H1 (cell line): ENCODE measurements at regions not wholly inside any gene's neighbourhood (a gene's known extent, or its start where the extent isn't known, plus 50 kb on each side); places are given as distances from the start of the nearest gene placed in this dataset.

Experiments
- CTCF ChIA-PET: fragments of 300-600 bp; sonication (Branson Sonifier 250); formaldehyde crosslinking; loops from one replicate; lab custom pipeline; 2021; ENCODE audit not compliant: partially characterized antibody; lab: Charles Lee
- POLR2A ChIA-PET: fragments of 300-600 bp; sonication (Branson Sonifier 250); formaldehyde crosslinking; loops from one replicate; lab custom pipeline; 2021; ENCODE audit warnings: inconsistent platforms; ENCODE audit not compliant: partially characterized antibody; lab: Charles Lee
- DNase-seq, 2 experiments: peaks; one replicate each; pipeline versions ENCODE4 v3.0.0 to v3.0.0-alpha.2; 2010 to 2022; ENCODE audit warnings: low spot score in 2 of 2, low read depth in 1 of 2, mixed read lengths in 1 of 2
- FAIRE-seq: peaks from 2 replicates; lab custom pipeline; 2011; peaks lifted over from hg19 to GRCh38; lab: Jason Lieb, UNC
- H2AFZ ChIP-seq: 2 replicates; pipeline ENCODE4 v1.8.1; 2012; ENCODE audit warnings: low read length, inconsistent platforms
- H2AK5ac ChIP-seq: 2 replicates; pipeline ENCODE4 v1.6.1; 2013; ENCODE audit warnings: low read depth, low read length
- H2BK120ac ChIP-seq: replicated peaks from 2 replicates; pipeline ENCODE3; 2013; ENCODE audit warnings: low read depth, low read length, inconsistent platforms
- H2BK12ac ChIP-seq: 2 replicates; pipeline ENCODE4 v1.6.1; 2013; ENCODE audit warnings: low read depth, low read length
- H2BK15ac ChIP-seq: 2 replicates; pipeline ENCODE4 v1.6.1; 2013; ENCODE audit warnings: low read length
- H2BK20ac ChIP-seq: 2 replicates; pipeline ENCODE4 v1.6.1; 2013; ENCODE audit warnings: low read length
- H2BK5ac ChIP-seq: 2 replicates; pipeline ENCODE4 v1.6.1; 2013; ENCODE audit warnings: low read depth, low read length
- H3K14ac ChIP-seq: 2 replicates; pipeline ENCODE4 v1.6.1; 2013; ENCODE audit warnings: inconsistent platforms; ENCODE audit not compliant: insufficient read length
- H3K18ac ChIP-seq: 2 replicates; pipeline ENCODE4 v1.6.1; 2013; ENCODE audit warnings: low read length; ENCODE audit errors: extremely low read depth
- H3K23ac ChIP-seq: 2 replicates; pipeline ENCODE4 v1.6.1; 2013; ENCODE audit warnings: inconsistent platforms; ENCODE audit not compliant: insufficient read length
- H3K23me2 ChIP-seq: 2 replicates; pipeline ENCODE4 v1.6.1; 2013; ENCODE audit warnings: low read depth, low read length
- H3K27ac ChIP-seq: 2 replicates; pipeline ENCODE4 v1.6.1; 2011; ENCODE audit warnings: low read depth, low read length, inconsistent platforms
- H3K27me3 ChIP-seq, 4 experiments: replicated peaks in 1 of 4; 1 replicate in 1 of 4; 2 replicates in 3 of 4; pipeline versions ENCODE4 v1.6.1 to v1.8.1; 2011 to 2013; ENCODE audit warnings: low read length in 3 of 4, mild to moderate bottlenecking in 3 of 4, inconsistent platforms in 2 of 4, mixed read lengths in 2 of 4, moderate library complexity in 1 of 4; ENCODE audit not compliant: control insufficient read depth in 3 of 4, insufficient read depth in 3 of 4; ENCODE audit errors: extremely low read depth in 1 of 4
- H3K36me3 ChIP-seq, 4 experiments: 2 replicates each; pipeline versions ENCODE4 v1.6.1 to v1.8.1; 2011 to 2013; ENCODE audit warnings: mild to moderate bottlenecking in 4 of 4, low read length in 3 of 4, moderate library complexity in 2 of 4, control low read depth in 1 of 4, inconsistent platforms in 1 of 4; ENCODE audit not compliant: insufficient read depth in 4 of 4, control insufficient read depth in 2 of 4
- H3K4ac ChIP-seq: replicated peaks from 2 replicates; pipeline ENCODE3; 2013; ENCODE audit warnings: low read length, low read depth, mixed read lengths, inconsistent platforms; ENCODE audit not compliant: insufficient read length
- H3K4me1 ChIP-seq, 4 experiments: replicated peaks in 1 of 4; 1 replicate in 1 of 4; 2 replicates in 3 of 4; pipeline versions ENCODE4 v1.6.1 to v1.8.1; 2011 to 2013; ENCODE audit warnings: low read length in 3 of 4, inconsistent platforms in 2 of 4, mixed read lengths in 1 of 4; ENCODE audit not compliant: insufficient read depth in 4 of 4, control insufficient read depth in 3 of 4
- H3K4me2 ChIP-seq, 2 experiments: 2 replicates each; pipeline versions ENCODE4 v1.6.1 to v1.8.1; 2011 to 2013; ENCODE audit warnings: low read depth in 2 of 2, low read length in 2 of 2, control low read depth in 1 of 2, inconsistent platforms in 1 of 2, mild to moderate bottlenecking in 1 of 2; ENCODE audit not compliant: insufficient read depth in 1 of 2
- H3K4me3 ChIP-seq, 4 experiments: fragments of 200-600, 300-600 bp in 1 of 4; sonication (generic), shearing (Covaris generic), sonication (Bioruptor Twin) in 1 of 4; 2 replicates each; pipeline versions ENCODE4 v1.5.1 to v1.8.1; 2011 to 2016; ENCODE audit warnings: low read length in 4 of 4, low read depth in 3 of 4, control low read depth in 2 of 4, inconsistent platforms in 2 of 4, mild to moderate bottlenecking in 2 of 4, mixed read lengths in 1 of 4, moderate library complexity in 1 of 4; ENCODE audit not compliant: insufficient read depth in 2 of 4; ENCODE audit errors: extremely low read depth in 1 of 4
- H3K56ac ChIP-seq: replicated peaks from 2 replicates; pipeline ENCODE3; 2013; ENCODE audit warnings: low read depth, mild to moderate bottlenecking, mixed read lengths, low read length, inconsistent platforms; ENCODE audit not compliant: insufficient read length
- H3K79me1 ChIP-seq: 2 replicates; pipeline ENCODE4 v1.6.1; 2013; ENCODE audit warnings: low read depth, low read length, control low read depth
- H3K79me2 ChIP-seq, 2 experiments: 2 replicates each; pipeline versions ENCODE4 v1.6.1 to v1.8.1; 2012 to 2013; ENCODE audit warnings: low read length in 2 of 2, mild to moderate bottlenecking in 2 of 2, inconsistent platforms in 1 of 2; ENCODE audit not compliant: insufficient read depth in 2 of 2, control insufficient read depth in 1 of 2
- H3K9ac ChIP-seq, 4 experiments: replicated peaks in 1 of 4; 1 replicate in 1 of 4; 2 replicates in 3 of 4; pipeline versions ENCODE4 v1.6.1 to v1.8.1; 2011 to 2013; ENCODE audit warnings: low read depth in 3 of 4, low read length in 3 of 4, control low read depth in 2 of 4, mild to moderate bottlenecking in 2 of 4, moderate library complexity in 2 of 4, inconsistent platforms in 1 of 4; ENCODE audit errors: extremely low read depth in 1 of 4
- H3K9me3 ChIP-seq, 2 experiments: 2 replicates each; pipeline versions ENCODE4 v1.6.1 to v1.8.1; 2012 to 2013; ENCODE audit warnings: mild to moderate bottlenecking in 2 of 2, moderate library complexity in 2 of 2, control low read depth in 1 of 2, inconsistent platforms in 1 of 2, low read depth in 1 of 2, low read length in 1 of 2, mixed read lengths in 1 of 2; ENCODE audit not compliant: insufficient read depth in 2 of 2
- H4K20me1 ChIP-seq, 2 experiments: replicated peaks in 1 of 2; 2 replicates each; pipeline versions ENCODE3 to v1.8.1; 2011 to 2013; ENCODE audit warnings: inconsistent platforms in 2 of 2, low read length in 2 of 2, mild to moderate bottlenecking in 1 of 2; ENCODE audit not compliant: insufficient read depth in 2 of 2, control insufficient read depth in 1 of 2
- H4K5ac ChIP-seq: 2 replicates; pipeline ENCODE4 v1.6.1; 2013; ENCODE audit warnings: low read length, low read depth, mixed read lengths, inconsistent platforms; ENCODE audit not compliant: insufficient read length
- H4K8ac ChIP-seq: 2 replicates; pipeline ENCODE4 v1.8.0; 2013; ENCODE audit warnings: mild to moderate bottlenecking, moderate library complexity, low read length, inconsistent platforms; ENCODE audit not compliant: insufficient read depth; ENCODE audit errors: extremely low read depth
- H4K91ac ChIP-seq: replicated peaks from 2 replicates; pipeline ENCODE3; 2013; ENCODE audit warnings: low read length, mixed read lengths, inconsistent platforms; ENCODE audit not compliant: insufficient read length
- CEBPB ChIP-seq: IDR thresholded peaks from 2 replicates; pipeline ENCODE4 v1.6.1; 2012; ENCODE audit warnings: low read depth, low read length
- WGBS, 2 experiments: shearing (Covaris generic) in 1 of 2; methylation state at CpG; one replicate each; pipeline versions ENCODE4 v1.1.6 to v1.1.7; 2013 to 2015; ENCODE audit warnings: low lambda C conversion rate in 2 of 2, mixed read lengths in 2 of 2, inconsistent platforms in 1 of 2, low coverage in 1 of 2, missing lambda C conversion rate in 1 of 2; ENCODE audit not compliant: insufficient replicate concordance in 2 of 2, insufficient coverage in 1 of 2, insufficient read length in 1 of 2; ENCODE audit errors: extremely low coverage in 1 of 2, missing lambda C conversion rate in 1 of 2; 5-methylcytosine and 5-hydroxymethylcytosine counted together

DNA sequence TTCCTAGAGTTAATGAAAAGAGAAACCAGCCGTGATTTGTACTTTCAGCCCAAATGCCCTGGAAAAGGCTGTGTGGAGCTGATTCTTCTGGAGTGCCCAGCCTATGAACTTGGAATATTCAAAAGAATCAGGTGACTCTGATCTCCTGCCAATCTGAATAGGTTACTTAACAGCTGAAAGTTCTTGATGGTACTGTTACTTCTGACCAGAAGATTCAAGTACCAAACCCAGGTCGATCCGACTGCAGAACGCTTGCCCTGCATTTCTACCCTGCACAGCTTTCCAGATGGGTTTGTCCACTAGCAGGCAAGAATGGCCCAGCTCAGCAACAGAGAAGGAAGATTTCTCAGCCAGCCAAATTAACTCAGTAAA, 430.4 kb downstream of the PID1 start:
- DNase-seq = no peak
- H3K23me2 ChIP-seq = no peaks in the 10 kb centered on the region; the same call in 1 of the 2 replicates
- no peak overlapping the region for H2BK20ac ChIP-seq
- no peak overlapping the region for H2BK12ac ChIP-seq
- H3K79me1 ChIP-seq = no peaks in the 10 kb centered on the region
- H3K27ac ChIP-seq = no peak overlapping the region
- no peak overlapping the region for H3K18ac ChIP-seq
- no peak overlapping the region for H3K23ac ChIP-seq
- H2BK120ac ChIP-seq = no peak overlapping the region
- TF ChIP-seq CEBPB = no peak
- TF ChIP-seq, all 59 proteins: peak for 0
- CTCF ChIA-PET = no interaction called here
- no peak overlapping the region for H3K56ac ChIP-seq
- 93% methylated on average over 4 of the region's 4 CpGs; no CpG with 5 or more reads in 1 of the 2 experiments for WGBS, 2 experiments
- no peak overlapping the region for H4K91ac ChIP-seq
- H3K4me3 ChIP-seq = no peak overlapping the region
- POLR2A ChIA-PET = no interaction called here
- no peaks in the 10 kb centered on the region for H3K27me3 ChIP-seq
- no peak overlapping the region for H2AK5ac ChIP-seq
- H3K4ac ChIP-seq = no peak overlapping the region
- H3K79me2 ChIP-seq = no peaks in the 10 kb centered on the region
- FAIRE-seq = no peak
- H3K36me3 ChIP-seq = no peaks in the 10 kb centered on the region
- no peaks in the 10 kb centered on the region for H4K20me1 ChIP-seq
- no peak overlapping the region for H3K14ac ChIP-seq
- H2AFZ ChIP-seq = no peak overlapping the region
- no peaks in the 10 kb centered on the region for H3K4me1 ChIP-seq
- H4K8ac ChIP-seq = no peak overlapping the region
- H3K9ac ChIP-seq = no peak overlapping the region
- H4K5ac ChIP-seq = no peak overlapping the region
- no peak overlapping the region for H3K4me2 ChIP-seq
- H2BK15ac ChIP-seq = no peak overlapping the region
- H3K9me3 ChIP-seq = no peaks in the 10 kb centered on the region
- H2BK5ac ChIP-seq = no peak overlapping the region
